Mesodermal cell (in vitro differentiated cells): ENCODE measurements at regions not wholly inside any gene's neighbourhood (a gene's known extent, or its start where the extent isn't known, plus 50 kb on each side); places are given as distances from the start of the nearest gene placed in this dataset.

Experiments used
- H3K27ac ChIP-seq: 2 replicates; pipeline ENCODE4 v1.7.0; 2013; ENCODE audit warnings: mild to moderate bottlenecking, low read depth, low read length, moderate library complexity; ENCODE audit not compliant: severe bottlenecking
- H3K36me3 ChIP-seq: 2 replicates; pipeline ENCODE4 v1.7.1; 2013; ENCODE audit warnings: mild to moderate bottlenecking, low read length, moderate library complexity; ENCODE audit not compliant: control insufficient read depth, insufficient read depth
- H3K4me1 ChIP-seq: one replicate; pipeline ENCODE4 v1.7.1; 2013; ENCODE audit warnings: mild to moderate bottlenecking, low read length; ENCODE audit not compliant: insufficient read depth, control insufficient read depth, poor library complexity, severe bottlenecking
- H3K4me3 ChIP-seq: 2 replicates; pipeline ENCODE4 v1.7.0; 2013; ENCODE audit warnings: low read length, control low read depth, mild to moderate bottlenecking; ENCODE audit not compliant: insufficient read depth, poor library complexity, severe bottlenecking; ENCODE audit errors: extremely low read depth
- H3K9me3 ChIP-seq: 2 replicates; pipeline ENCODE4 v1.7.1; 2013; ENCODE audit warnings: mild to moderate bottlenecking, low read length, moderate library complexity; ENCODE audit not compliant: control insufficient read depth
- WGBS, 2 experiments: methylation state at CpG; one replicate each; pipeline ENCODE4 v1.1.5; 2013; ENCODE audit warnings: missing lambda C conversion rate in 2 of 2; ENCODE audit not compliant: insufficient coverage in 2 of 2; 5-methylcytosine and 5-hydroxymethylcytosine counted together

DNA sequence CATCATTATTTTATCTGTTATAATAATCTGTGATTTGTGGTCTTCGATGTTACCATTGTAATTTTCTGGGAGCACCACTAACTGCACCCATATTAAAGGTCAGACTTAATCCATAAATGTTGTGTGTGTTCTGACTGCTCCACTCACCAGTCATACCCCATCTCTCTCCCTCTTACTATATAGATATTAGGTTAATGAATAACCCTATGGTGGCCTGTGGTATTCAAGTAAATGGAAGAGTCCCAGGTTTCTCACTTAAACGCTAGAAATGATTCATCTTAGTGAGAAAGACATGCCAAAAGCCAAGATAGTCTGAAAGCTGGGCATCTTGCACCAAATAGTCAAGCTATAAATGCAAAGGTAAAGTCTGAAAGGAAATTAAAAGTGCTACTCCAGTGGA lies 1358.5 kb downstream of the ROBO2 start:
- Histone ChIP-seq H3K4me3 (no peak overlapping the region), H3K4me1 (no peaks in the 10 kb centered on the region), H3K36me3 (no peaks in the 10 kb centered on the region), H3K9me3 (no peaks in the 10 kb centered on the region), H3K27ac (no peak overlapping the region)
- WGBS, 2 experiments: 90 to 100% methylated on average over 1 of the region's 2 CpGs

- no peak overlapping the region for H3K27ac ChIP-seq
- no peaks in the 10 kb centered on the region for H3K9me3 ChIP-seq
- H3K4me3 ChIP-seq: no peak overlapping the region
- no peaks in the 10 kb centered on the region for H3K4me1 ChIP-seq
- no peaks in the 10 kb centered on the region for H3K36me3 ChIP-seq
- 89% methylated on average over 1 of the region's 1 CpG; no CpG with 5 or more reads in 1 of the 2 experiments for WGBS, 2 experiments
Observed at GRCh38 chr3:78402720-78403119, 1362.8 kb downstream of the ROBO2 start.

DNA sequence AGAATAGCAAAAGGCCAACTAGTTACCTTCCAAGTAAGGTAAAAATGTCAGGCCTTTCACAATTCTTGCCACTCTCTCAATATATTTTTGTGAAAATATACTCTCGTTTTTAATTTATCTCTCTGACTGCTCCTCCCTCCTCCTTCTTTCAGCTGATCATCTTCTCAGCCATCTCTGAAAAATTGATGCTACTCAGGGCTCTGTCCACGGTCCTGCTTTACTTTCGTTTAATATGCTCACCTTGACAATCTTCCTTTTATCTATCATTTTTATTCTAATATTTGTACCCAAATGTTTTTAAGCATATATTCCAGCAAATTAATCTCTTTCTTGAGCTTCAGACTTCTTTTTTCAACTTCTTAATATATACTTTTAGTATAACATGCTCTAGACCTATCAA lies 1362.1 kb downstream of the ROBO1 start:
- Histone ChIP-seq H3K9me3 (no peaks in the 10 kb centered on the region), H3K4me3 (no peak overlapping the region), H3K36me3 (no peaks in the 10 kb centered on the region), H3K27ac (no peak overlapping the region), H3K4me1 (no peaks in the 10 kb centered on the region)
- 73 to 100% methylated on average over 2 of the region's 3 CpGs for WGBS, 2 experiments

DNA sequence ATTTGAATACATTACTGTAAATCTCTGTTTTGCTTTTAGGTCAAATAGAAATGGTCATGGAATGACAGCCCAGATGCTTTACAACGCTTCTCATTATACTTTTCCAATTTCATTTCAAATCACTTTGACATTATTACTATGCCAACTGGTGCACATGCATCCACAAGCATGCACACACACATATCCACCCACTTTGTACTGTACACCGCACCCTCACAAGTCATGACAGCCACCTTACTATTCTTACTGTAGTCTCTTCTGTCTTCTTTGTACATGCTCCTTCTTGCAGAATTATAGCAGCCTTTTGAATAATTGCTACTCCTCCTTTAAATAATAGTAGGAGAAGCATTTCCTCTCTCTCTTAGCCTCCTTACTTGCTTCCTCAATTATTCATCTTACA lies 1361.4 kb downstream of the ROBO1 start:
- Histone ChIP-seq H3K4me1 (no peaks in the 10 kb centered on the region), H3K27ac (no peak overlapping the region), H3K9me3 (no peaks in the 10 kb centered on the region), H3K36me3 (no peaks in the 10 kb centered on the region), H3K4me3 (no peak overlapping the region)
- WGBS, 2 experiments: 74 to 92% methylated on average over 2 of the region's 2 CpGs

GRCh38 chr3:78410077-78410476 lies 1357.7 kb downstream of the ROBO1 start:
- Histone ChIP-seq H3K36me3 (no peaks in the 10 kb centered on the region), H3K4me3 (no peak overlapping the region), H3K9me3 (no peaks in the 10 kb centered on the region), H3K4me1 (no peaks in the 10 kb centered on the region), H3K27ac (no peak overlapping the region)
- WGBS, 2 experiments: 83% methylated on average over 1 of the region's 2 CpGs; no CpG with 5 or more reads in 1 of the 2 experiments

DNA sequence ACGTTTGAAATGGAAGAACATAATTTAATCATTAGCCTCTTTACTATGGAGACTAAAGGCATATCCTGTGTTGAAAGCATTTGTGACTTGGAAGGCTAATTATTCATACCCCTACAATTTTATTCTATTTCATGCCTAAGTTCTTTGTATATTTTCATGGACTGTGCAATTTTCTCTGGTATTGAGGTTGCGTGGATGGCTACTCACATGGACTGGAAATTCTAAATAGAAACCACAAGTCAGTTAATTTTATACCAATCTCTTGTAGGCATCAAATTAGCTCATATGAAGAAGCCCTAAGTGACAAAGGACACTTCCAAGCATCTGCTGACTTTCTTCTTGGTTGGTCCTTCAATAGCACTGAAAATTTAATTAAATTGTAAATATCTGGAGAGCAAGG lies 1353.5 kb downstream of the ROBO1 start:
- WGBS, 2 experiments: 83% methylated on average over 1 of the region's 2 CpGs; no CpG with 5 or more reads in 1 of the 2 experiments
- no peak overlapping the region for H3K27ac ChIP-seq
- no peaks in the 10 kb centered on the region for H3K4me1 ChIP-seq
- H3K9me3 ChIP-seq: no peaks in the 10 kb centered on the region
- H3K4me3 ChIP-seq: no peak overlapping the region
- H3K36me3 ChIP-seq: no peaks in the 10 kb centered on the region

- Histone ChIP-seq H3K4me1 (no peaks in the 10 kb centered on the region), H3K36me3 (no peaks in the 10 kb centered on the region), H3K9me3 (no peaks in the 10 kb centered on the region), H3K4me3 (no peak overlapping the region), H3K27ac (no peak overlapping the region)
Observed at GRCh38 chr3:78420611-78421010, 1347.2 kb downstream of the ROBO1 start.

- H3K36me3 ChIP-seq: no peaks in the 10 kb centered on the region
- 80 to 89% methylated on average over 1 of the region's 7 CpGs for WGBS, 2 experiments
- no peaks in the 10 kb centered on the region for H3K9me3 ChIP-seq
- H3K4me1 ChIP-seq: no peaks in the 10 kb centered on the region
- no peak overlapping the region for H3K4me3 ChIP-seq
- no peak overlapping the region for H3K27ac ChIP-seq
Observed at GRCh38 chr3:78421247-78421966, 1346.4 kb downstream of the ROBO1 start.

GRCh38 chr3:78424656-78425055 lies 1343.1 kb downstream of the ROBO1 start:
- Histone ChIP-seq H3K9me3 (no peaks in the 10 kb centered on the region), H3K27ac (no peak overlapping the region), H3K36me3 (no peaks in the 10 kb centered on the region), H3K4me1 (no peaks in the 10 kb centered on the region), H3K4me3 (no peak overlapping the region)
- WGBS, 2 experiments: no CpG with 5 or more reads among the region's 1 CpG

- WGBS, 2 experiments: no CpG with 5 or more reads among the region's 1 CpG
- Histone ChIP-seq H3K9me3 (peaks cover 4% of the 10 kb centered on the region), H3K27ac (no peak overlapping the region), H3K4me3 (no peak overlapping the region), H3K4me1 (no peaks in the 10 kb centered on the region), H3K36me3 (no peaks in the 10 kb centered on the region)
Observed at GRCh38 chr3:78426454-78426853, 1341.3 kb downstream of the ROBO1 start.

DNA sequence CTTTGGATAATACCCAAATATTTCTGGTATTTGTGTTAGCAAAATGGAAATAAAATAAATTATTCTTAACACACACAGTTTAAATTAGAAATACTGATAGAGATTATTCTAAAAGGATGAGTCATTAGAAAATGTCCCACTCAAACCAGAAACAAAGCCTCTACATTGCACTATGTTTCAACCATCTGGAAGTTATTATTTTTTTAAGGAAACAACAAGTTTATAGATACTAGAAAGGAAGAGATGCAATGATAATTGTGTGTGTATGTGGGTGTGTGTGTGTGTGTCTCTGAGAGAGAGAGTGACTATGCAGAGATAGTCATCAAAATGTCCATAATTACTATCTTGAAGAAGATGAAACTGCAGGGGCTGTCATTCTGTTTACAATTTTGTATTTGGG lies 1340.5 kb downstream of the ROBO1 start:
- peaks cover 4% of the 10 kb centered on the region for H3K9me3 ChIP-seq
- no peaks in the 10 kb centered on the region for H3K4me1 ChIP-seq
- no peak overlapping the region for H3K27ac ChIP-seq
- H3K36me3 ChIP-seq: no peaks in the 10 kb centered on the region
- no peak overlapping the region for H3K4me3 ChIP-seq
